H54 (cell line): ENCODE measurements at regions not wholly inside any gene's neighbourhood (a gene's known extent, or its start where the extent isn't known, plus 50 kb on each side); places are given as distances from the start of the nearest gene placed in this dataset.

Experiments used
- DNase-seq: peaks from one replicate; pipeline ENCODE4 v3.0.0; 2011; ENCODE audit warnings: low spot score, mixed read lengths; ENCODE audit not compliant: insufficient read length
- FAIRE-seq: peaks from 3 replicates; lab custom pipeline; 2011; peaks lifted over from hg19 to GRCh38; lab: Jason Lieb, UNC
- POLR2A ChIP-seq: IDR thresholded peaks from 2 replicates; pipeline ENCODE4 v1.6.1; 2011; ENCODE audit warnings: low read depth, mild to moderate bottlenecking, low read length

DNA sequence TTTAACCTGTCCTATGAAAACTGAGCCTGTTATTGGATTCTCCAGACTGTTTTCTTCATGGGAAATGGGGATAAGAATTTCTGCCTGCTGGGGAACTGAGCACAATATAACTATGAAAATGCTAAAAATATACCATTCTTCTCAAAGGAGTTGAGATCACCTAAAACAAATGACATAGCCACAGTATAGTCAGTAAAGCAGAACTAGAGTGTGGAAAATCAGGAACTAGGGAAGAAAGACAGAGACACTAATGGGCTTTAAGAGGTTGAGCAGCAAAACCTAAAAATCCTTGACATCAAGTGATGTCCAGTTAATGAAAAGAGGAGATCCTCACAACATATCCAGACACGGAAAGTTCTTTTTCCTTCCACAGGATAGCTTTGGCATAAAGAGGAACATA lies 215.7 kb upstream of the CST7 start:
- FAIRE-seq (no peak), DNase-seq (no peak)
- TF ChIP-seq POLR2A = no peak

GRCh38 chr20:24734139-24734538 lies 214.9 kb upstream of the CST7 start:
- DNase-seq (no peak), FAIRE-seq (no peak)
- TF ChIP-seq POLR2A = no peak

- TF ChIP-seq POLR2A = no peak
- no peak for FAIRE-seq
- no peak for DNase-seq
Measured at GRCh38 chr20:24735263-24735662, 213.8 kb upstream of the CST7 start.

DNA sequence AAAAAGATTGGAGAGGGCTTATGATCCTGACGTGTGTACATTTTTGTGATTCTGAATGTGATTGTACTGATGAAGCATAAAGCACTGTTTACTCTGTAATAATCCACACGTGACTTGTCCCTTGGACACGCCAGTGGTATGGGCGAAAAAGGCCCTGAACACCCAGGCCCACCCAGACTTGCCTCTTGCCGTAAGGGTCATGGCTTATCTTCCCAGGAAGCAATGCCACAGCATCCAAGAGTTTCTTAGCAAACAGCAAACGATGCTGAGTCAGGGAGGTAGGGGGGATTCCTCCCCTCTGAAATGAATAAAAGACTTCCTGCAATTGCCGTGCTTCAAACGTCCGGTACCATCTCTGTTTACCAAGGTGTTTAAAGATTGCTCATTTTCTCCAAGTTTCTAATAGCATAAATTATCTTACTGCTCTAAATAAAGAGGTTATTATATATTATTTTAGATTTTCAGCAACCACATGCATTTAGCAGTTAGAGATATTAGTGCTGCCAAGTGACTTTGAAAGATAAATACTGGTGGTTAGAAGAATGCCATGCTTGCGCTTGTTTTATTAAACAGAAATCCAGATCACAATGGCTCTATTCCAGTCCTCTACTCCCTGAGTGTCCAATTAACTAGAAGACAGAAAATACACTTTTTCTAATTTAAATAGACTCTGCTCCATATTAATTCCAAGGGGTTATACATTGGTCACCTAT lies 212.8 kb upstream of the CST7 start:
- TF ChIP-seq POLR2A = no peak
- DNase-seq (no peak), FAIRE-seq (no peak)

GRCh38 chr20:24736844-24737211 lies 212.2 kb upstream of the CST7 start:
- TF ChIP-seq POLR2A = no peak
- no peak for FAIRE-seq

GRCh38 chr20:24737212-24737850 lies 211.7 kb upstream of the CST7 start:
- no peak for TF ChIP-seq POLR2A
- DNase-seq = no peak
- FAIRE-seq = no peak

More at GRCh38 chr20:24736844-24737211, 212.2 kb upstream of the CST7 start:
- no peak for DNase-seq

DNA sequence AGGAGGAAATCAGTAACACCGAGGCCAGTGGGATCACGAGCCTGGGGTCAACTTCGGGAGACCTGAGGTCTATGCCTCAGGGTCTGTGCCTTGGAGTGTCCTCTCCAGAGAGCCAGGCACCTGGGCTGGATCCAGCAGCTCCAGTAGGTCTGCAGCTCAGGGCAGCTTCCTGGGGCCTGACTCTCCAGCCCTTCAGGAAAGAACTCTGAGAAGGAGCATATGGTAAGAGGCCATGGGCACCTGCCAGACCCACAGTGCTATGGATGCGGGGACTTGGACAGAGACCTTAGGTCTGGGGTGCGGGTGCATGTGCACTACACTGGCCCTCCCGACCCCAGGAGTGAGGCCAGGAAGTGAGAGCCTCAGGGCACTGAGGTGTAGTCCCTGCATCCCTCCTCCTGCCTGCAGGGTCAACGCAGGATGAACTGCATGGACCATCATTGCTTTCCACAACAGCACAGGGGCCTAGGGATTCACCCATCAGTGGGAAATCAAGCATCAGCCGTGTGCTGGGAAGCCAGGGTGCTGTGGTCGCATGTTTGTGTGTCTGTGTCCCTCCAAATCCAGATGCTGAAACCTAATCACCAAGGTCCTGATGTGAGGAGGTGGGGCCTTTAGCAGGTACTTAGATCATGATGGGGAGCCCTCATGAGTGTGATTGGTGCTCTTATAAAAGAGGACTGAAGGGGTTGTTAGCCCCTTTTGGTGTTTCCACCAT lies 210.9 kb upstream of the CST7 start:
- no peak for TF ChIP-seq POLR2A
- no peak for FAIRE-seq

GRCh38 chr20:24738981-24739633 lies 210.0 kb upstream of the CST7 start:
- DNase-seq (no peak), FAIRE-seq (no peak)
- TF ChIP-seq POLR2A = no peak

More for the DNA sequence above, 210.9 kb upstream of the CST7 start:
- no peak for DNase-seq

- FAIRE-seq = no peak
- DNase-seq = no peak
- no peak for TF ChIP-seq POLR2A
Measured at GRCh38 chr20:24739746-24740145, 209.3 kb upstream of the CST7 start.

DNA sequence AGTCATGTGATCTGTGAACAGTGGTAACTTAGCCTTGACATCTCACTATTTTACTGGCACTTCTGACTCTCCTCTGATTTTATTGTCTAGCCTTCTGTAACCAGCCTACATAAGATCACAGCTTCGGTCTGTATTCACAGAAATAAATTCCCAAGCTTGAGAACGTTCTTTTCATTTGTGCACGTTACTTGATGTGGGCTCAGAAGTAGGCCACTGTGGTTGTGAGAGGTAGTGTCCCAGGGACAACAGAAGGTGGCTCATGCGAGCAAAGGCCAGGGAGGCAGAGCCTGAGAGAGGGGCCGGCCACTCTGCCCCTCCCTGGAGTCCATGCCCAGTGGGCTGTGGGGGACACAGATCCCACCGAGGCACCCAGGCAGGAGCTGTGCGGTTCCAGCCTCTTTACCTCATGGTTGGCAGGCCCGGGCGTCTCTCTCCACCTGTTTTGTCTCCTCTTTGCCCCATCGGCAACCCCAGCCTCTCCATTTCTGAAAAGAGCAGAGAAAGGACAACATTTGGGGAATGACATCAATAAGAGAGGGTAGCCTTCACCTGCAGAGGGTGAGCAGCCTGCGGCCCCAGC lies 207.5 kb upstream of the CST7 start:
- TF ChIP-seq POLR2A = no peak
- no peak for DNase-seq
- no peak for FAIRE-seq

DNA sequence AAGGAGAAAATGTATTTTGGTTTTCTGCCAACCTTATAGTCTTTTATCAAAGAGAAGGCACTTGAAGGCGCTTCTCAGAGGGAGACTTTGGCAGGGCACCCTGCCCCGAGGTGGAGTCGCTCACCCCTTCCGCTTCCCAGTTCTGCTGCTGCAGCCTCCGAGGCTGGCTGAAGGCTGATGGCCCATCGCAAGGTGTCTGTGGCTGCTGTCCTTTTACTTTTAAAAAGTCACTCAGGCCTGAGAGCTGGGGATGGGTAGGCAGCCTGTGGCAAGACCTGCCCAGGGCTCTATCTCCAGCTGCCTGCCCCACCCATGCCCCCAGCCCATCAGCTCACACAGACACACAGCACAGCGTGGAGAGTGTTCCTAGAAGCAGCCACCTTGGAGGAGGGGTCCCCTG lies 206.6 kb upstream of the CST7 start:
- no peak for TF ChIP-seq POLR2A
- DNase-seq = no peak
- FAIRE-seq = no peak

GRCh38 chr20:24742989-24743388 lies 206.1 kb upstream of the CST7 start:
- FAIRE-seq (no peak), DNase-seq (no peak)
- TF ChIP-seq POLR2A = no peak

DNA sequence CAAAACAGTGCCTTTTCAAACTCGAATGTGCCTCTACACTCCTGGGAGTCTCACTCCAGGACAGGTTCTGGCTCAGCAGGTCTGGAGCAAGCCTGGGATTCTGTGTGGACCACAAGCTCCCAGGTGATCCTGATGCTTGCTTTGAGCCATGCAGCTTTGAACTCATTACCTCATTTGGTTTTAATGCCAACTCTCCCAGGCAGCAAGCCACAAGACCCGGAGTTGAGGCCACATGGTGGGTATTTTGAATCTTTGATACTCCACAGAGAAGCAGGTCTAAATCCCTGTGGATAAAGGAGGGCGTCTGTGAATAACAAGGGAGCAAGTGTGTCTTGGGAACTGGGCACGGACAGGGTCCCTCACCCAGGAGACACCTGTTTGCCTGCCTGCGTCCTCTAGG lies 205.4 kb upstream of the CST7 start:
- TF ChIP-seq POLR2A = no peak
- no peak for DNase-seq
- FAIRE-seq = no peak

GRCh38 chr20:24744747-24745146 lies 204.3 kb upstream of the CST7 start:
- FAIRE-seq (no peak), DNase-seq (no peak)

GRCh38 chr20:24745206-24745605 lies 203.9 kb upstream of the CST7 start:
- FAIRE-seq (no peak), DNase-seq (no peak)
- TF ChIP-seq POLR2A = no peak

More at GRCh38 chr20:24744747-24745146, 204.3 kb upstream of the CST7 start:
- TF ChIP-seq POLR2A = no peak
